OCI-M1 (cell line): ENCODE measurements at regions not wholly inside any gene's neighbourhood (a gene's known extent, or its start where the extent isn't known, plus 50 kb on each side); places are given as distances from the start of the nearest gene placed in this dataset.
"Not testable (repeated sequence)": the region's sequence is repeated elsewhere in the genome, so short reads cannot be mapped to it uniquely, and the experiment has no call there.

Experiments used
- DNase-seq: peaks from one replicate; lab custom pipeline; 2025; lab: John Stamatoyannopoulos, UW

DNA sequence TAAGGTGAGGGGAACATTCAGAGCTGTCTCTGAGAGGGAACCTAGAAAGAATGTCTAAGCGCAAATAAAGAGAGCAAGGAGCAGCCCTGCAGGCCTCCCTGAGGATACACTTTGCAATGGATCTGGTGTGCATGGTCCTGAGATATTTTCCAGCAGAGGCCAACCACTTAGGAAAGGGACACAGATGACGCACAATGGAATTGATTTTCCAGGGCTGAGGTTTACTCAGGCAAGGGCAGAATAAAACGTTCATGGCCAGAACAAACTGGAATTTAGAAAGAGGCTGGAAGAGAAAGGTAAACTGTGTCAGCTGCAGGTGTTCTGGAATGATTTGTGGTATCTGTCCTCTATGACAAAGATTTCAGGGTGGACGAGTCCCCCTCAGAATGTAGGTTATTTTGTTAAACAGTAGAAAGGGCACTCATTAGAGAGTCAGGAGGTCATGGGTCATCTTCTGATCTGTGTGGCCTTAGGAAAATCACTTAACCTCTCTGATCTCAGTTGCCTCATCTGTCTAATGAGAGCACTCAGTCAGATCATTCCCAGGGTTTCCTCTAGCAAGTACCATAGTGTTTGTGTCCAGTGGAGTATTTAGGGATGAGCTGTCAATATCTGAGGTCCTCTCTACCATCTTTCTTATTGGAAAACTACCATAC lies 61.8 kb upstream of the PGBD5 start:
- DNase-seq: no peak

DNA sequence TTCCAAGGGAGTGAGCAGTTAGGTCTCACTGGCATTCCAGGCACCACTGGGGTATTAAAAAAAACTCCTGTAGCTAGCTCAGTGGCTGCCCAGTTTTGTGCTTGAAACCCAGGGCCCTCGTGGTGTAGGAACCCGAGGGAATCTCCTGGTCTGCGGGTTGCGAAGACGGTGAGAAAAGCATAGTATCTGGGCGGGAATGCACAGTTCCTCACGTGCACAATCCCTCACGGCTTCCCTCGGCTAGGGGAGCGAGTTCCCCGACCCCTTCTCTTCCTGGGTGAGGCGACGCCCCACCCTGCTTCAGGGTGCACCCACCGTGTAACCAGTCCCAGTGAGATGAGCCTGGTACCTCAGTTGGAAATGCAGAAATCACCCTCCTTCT lies 50.5 kb upstream of the PGBD5 start:
- DNase-seq: no peak

DNA sequence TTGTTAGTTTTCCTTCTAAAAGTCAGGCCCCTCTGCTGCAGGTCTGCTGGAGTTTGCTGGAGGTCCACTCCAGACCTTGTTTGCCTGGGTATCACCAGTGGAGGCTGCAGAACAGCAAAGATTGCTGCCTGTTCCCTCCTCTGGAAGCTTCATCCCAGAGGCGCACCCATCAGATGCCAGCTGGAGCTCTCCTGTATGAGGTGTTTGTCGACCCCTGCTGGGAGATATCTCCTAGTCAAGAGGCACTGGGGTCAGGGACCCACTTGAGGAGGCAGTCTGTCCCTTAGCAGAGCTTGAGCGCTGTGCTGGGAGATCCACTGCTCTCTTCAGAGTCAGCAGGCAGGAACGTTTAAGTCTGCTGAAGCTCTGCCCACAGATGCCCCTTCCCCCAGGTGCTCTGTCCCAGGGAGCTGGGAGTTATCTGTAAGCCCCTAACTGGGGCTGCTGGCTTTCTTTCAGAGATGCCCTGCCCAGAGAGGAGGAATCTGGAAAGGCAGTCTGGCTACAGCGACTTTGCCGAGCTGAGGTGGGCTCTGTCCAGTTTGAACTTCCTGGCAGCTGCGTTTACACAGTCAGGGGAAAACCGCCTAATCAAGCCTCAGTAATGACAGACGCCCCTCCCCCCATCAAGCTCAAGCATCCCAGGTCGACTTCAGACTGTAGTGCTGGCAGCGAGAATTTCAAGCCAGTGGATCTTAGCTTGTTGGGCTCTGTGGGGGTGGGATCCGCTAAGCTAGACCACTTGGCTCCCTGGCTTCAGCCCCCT lies 49.9 kb upstream of the PGBD5 start:
- not testable (repeated sequence) for DNase-seq
